KMS-11 (cell line): ENCODE measurements at regions not wholly inside any gene's neighbourhood (a gene's known extent, or its start where the extent isn't known, plus 50 kb on each side); places are given as distances from the start of the nearest gene placed in this dataset.

Experiments
- H2AFZ ChIP-seq: fragments of 200-600 bp; sonication (generic); 2 replicates; pipeline ENCODE4 v1.6.1; 2016; ENCODE audit warnings: antibody characterized with exemption, mixed run types, low read depth
- H3K27ac ChIP-seq: fragments of 200-600 bp; sonication (generic); 2 replicates; pipeline ENCODE4 v1.6.1; 2016; ENCODE audit warnings: mild to moderate bottlenecking, mixed run types
- H3K27me3 ChIP-seq: fragments of 200-600 bp; sonication (generic); 2 replicates; pipeline ENCODE4 v1.6.1; 2017; ENCODE audit warnings: mild to moderate bottlenecking, low read depth, mixed run types, moderate library complexity; ENCODE audit not compliant: insufficient read depth
- H3K36me3 ChIP-seq: fragments of 200-600 bp; sonication (generic); 2 replicates; pipeline ENCODE4 v1.6.1; 2017; ENCODE audit warnings: mild to moderate bottlenecking, mixed run types; ENCODE audit not compliant: insufficient read depth
- H3K4me1 ChIP-seq: fragments of 200-600 bp; sonication (generic); 2 replicates; pipeline ENCODE4 v1.6.1; 2016; ENCODE audit warnings: mild to moderate bottlenecking, low read depth, mixed run types; ENCODE audit not compliant: poor library complexity, severe bottlenecking
- H3K4me2 ChIP-seq: fragments of 200-600 bp; sonication (generic); 2 replicates; pipeline ENCODE4 v1.7.0; 2016; ENCODE audit warnings: mild to moderate bottlenecking, mixed run types
- H3K4me3 ChIP-seq: fragments of 200-600 bp; sonication (generic); IDR thresholded peaks from 2 replicates; pipeline ENCODE4 v1.6.1; 2017; ENCODE audit warnings: low read depth, low read length, mixed read lengths; ENCODE audit not compliant: insufficient read depth
- H3K79me2 ChIP-seq: fragments of 200-600 bp; sonication (generic); 2 replicates; pipeline ENCODE4 v1.6.1; 2016; ENCODE audit warnings: low read depth, mixed run types; ENCODE audit not compliant: insufficient read depth
- H3K9ac ChIP-seq: fragments of 200-600 bp; sonication (generic); 2 replicates; pipeline ENCODE4 v1.6.1; 2016; ENCODE audit warnings: mild to moderate bottlenecking, mixed run types
- H4K20me1 ChIP-seq: fragments of 200-600 bp; sonication (generic); 2 replicates; pipeline ENCODE4 v1.6.1; 2016; ENCODE audit warnings: mild to moderate bottlenecking, mixed run types; ENCODE audit not compliant: insufficient read depth
- TF ChIP-seq, protein P1 (sequence below): fragments of 200-600 bp; sonication (generic); conservative IDR thresholded peaks from 2 replicates; pipeline ENCODE4 v1.6.1; 2017; ENCODE audit warnings: low read depth, mild to moderate bottlenecking, antibody characterized with exemption, low read length, moderate library complexity, mixed read lengths

DNA sequence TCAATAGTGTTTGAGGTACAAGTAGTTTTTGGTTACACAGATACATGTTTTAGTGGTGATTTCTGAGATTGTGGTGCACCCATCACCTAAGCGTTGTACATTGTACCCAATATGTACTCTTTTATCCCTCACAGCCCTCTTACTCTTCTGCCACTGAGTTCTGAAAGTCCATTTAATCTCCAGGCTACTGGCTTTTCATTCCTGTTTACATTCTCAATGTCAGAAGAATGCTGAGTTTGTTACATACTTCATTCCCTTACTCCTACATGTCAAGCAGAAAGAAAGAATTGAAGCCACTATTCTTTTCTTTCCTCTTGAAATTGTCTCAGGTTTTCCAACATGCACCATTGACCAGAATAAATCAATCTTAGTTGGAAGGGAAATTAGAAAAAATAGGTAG is 1565.9 kb downstream of the PLA2G4A start:
- Histone ChIP-seq H3K79me2 (no peaks in the 10 kb centered on the region), H3K27me3 (no peaks in the 10 kb centered on the region), H3K4me3 (no peak overlapping the region), H4K20me1 (no peaks in the 10 kb centered on the region), H3K9ac (no peak overlapping the region), H3K4me2 (no peak overlapping the region), H2AFZ (no peak overlapping the region), H3K36me3 (no peaks in the 10 kb centered on the region), H3K4me1 (no peaks in the 10 kb centered on the region), H3K27ac (no peak overlapping the region)
- TF ChIP-seq, protein P1, sequence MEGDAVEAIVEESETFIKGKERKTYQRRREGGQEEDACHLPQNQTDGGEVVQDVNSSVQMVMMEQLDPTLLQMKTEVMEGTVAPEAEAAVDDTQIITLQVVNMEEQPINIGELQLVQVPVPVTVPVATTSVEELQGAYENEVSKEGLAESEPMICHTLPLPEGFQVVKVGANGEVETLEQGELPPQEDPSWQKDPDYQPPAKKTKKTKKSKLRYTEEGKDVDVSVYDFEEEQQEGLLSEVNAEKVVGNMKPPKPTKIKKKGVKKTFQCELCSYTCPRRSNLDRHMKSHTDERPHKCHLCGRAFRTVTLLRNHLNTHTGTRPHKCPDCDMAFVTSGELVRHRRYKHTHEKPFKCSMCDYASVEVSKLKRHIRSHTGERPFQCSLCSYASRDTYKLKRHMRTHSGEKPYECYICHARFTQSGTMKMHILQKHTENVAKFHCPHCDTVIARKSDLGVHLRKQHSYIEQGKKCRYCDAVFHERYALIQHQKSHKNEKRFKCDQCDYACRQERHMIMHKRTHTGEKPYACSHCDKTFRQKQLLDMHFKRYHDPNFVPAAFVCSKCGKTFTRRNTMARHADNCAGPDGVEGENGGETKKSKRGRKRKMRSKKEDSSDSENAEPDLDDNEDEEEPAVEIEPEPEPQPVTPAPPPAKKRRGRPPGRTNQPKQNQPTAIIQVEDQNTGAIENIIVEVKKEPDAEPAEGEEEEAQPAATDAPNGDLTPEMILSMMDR: no peak

- H3K4me3 ChIP-seq: no peak overlapping the region
- no peak overlapping the region for H3K4me2 ChIP-seq
- TF ChIP-seq, protein P1: no peak
- no peak overlapping the region for H3K27ac ChIP-seq
- no peaks in the 10 kb centered on the region for H3K36me3 ChIP-seq
- H2AFZ ChIP-seq: no peak overlapping the region
- H4K20me1 ChIP-seq: no peaks in the 10 kb centered on the region
- no peaks in the 10 kb centered on the region for H3K27me3 ChIP-seq
- no peaks in the 10 kb centered on the region for H3K4me1 ChIP-seq
- no peaks in the 10 kb centered on the region for H3K79me2 ChIP-seq
- H3K9ac ChIP-seq: no peak overlapping the region
These were observed 1568.8 kb downstream of the PLA2G4A start for GRCh38 chr1:188397521-188397920.

DNA sequence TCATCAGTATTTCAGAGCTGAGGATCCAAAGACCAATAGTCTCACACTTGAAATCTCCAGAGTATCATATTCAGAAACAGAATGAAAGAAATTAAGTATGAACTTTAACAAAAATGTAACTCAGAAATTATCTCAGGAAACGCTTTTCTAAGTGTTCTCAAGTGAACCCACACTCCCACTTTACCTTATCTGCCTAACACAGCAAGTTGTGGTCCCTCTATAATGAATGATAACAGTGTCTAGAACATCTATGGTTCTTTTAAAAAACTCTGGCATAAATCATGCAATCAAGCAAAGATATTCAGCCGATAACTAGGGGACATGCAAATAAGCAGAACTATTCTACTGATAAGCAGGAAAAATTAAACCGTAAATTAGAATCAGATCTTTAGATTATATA is 1574.2 kb downstream of the PLA2G4A start:
- H4K20me1 ChIP-seq: no peaks in the 10 kb centered on the region
- H3K79me2 ChIP-seq: no peaks in the 10 kb centered on the region
- H3K9ac ChIP-seq: no peak overlapping the region
- H3K27ac ChIP-seq: no peak overlapping the region
- H3K36me3 ChIP-seq: no peaks in the 10 kb centered on the region
- no peak overlapping the region for H3K4me2 ChIP-seq
- H3K27me3 ChIP-seq: no peaks in the 10 kb centered on the region
- no peak overlapping the region for H3K4me3 ChIP-seq
- TF ChIP-seq, protein P1: no peak
- H3K4me1 ChIP-seq: no peaks in the 10 kb centered on the region
- H2AFZ ChIP-seq: no peak overlapping the region

GRCh38 chr1:188406636-188407035 is 1577.9 kb downstream of the PLA2G4A start:
- H3K27ac ChIP-seq: no peak overlapping the region
- no peaks in the 10 kb centered on the region for H3K27me3 ChIP-seq
- H4K20me1 ChIP-seq: no peaks in the 10 kb centered on the region
- H3K4me3 ChIP-seq: no peak overlapping the region
- no peak overlapping the region for H2AFZ ChIP-seq
- H3K4me2 ChIP-seq: no peak overlapping the region
- H3K4me1 ChIP-seq: no peaks in the 10 kb centered on the region
- no peaks in the 10 kb centered on the region for H3K36me3 ChIP-seq
- H3K79me2 ChIP-seq: no peaks in the 10 kb centered on the region
- H3K9ac ChIP-seq: no peak overlapping the region
- TF ChIP-seq, protein P1: no peak
